ENCODE measurements at regions not wholly inside any gene's neighbourhood (a gene's known extent, or its start where the extent isn't known, plus 50 kb on each side); places are given as distances from the start of the nearest gene placed in this dataset.

GRCh38 chr6:9405369-9405768 lies 970.0 kb upstream of the SLC35B3 start:
- TF ChIP-seq REST (IDR thresholded peaks at IDR 0.05; ENCODE audit: insufficient read depth in 1 of 2, low read depth in 2 of 2, low read length in 2 of 2) (no peak), POLR2AphosphoS5 (IDR thresholded peaks at IDR 0.05; ENCODE audit: low read depth, low read length) (no peak), TAF1 (IDR thresholded peaks at IDR 0.05; ENCODE audit: borderline replicate concordance, insufficient read depth, low read length) (no peak), SIN3A (IDR thresholded peaks at IDR 0.05; ENCODE audit: borderline replicate concordance, insufficient read depth, low read length) (no peak)

Data from PFSK-1 (cell line).